DMS153 treated with DMSO at 0.1 percent for 48 hours (cell line): ENCODE measurements at regions not wholly inside any gene's neighbourhood (a gene's known extent, or its start where the extent isn't known, plus 50 kb on each side); places are given as distances from the start of the nearest gene placed in this dataset.

Experiments used
- DNase-seq: peaks from one replicate; lab custom pipeline; 2025; ENCODE audit not compliant: unreplicated experiment; lab: John Stamatoyannopoulos, UW

GRCh38 chr2:104746858-104747257, 107.1 kb upstream of the POU3F3 start:
- DNase-seq: no peak

GRCh38 chr2:104749856-104750460, 104.0 kb upstream of the POU3F3 start:
- DNase-seq: no peak

- no peak for DNase-seq
Measured at GRCh38 chr2:104752504-104752903, 101.4 kb upstream of the POU3F3 start.

- DNase-seq: no peak
Measured at GRCh38 chr2:104755026-104755878, 98.7 kb upstream of the POU3F3 start.

- DNase-seq: no peak
Measured at GRCh38 chr2:104756118-104756517, 97.8 kb upstream of the POU3F3 start.

GRCh38 chr2:104757056-104757455, 96.9 kb upstream of the POU3F3 start:
- no peak for DNase-seq

- DNase-seq: no peak
Measured at GRCh38 chr2:104758199-104758620, 95.7 kb upstream of the POU3F3 start.

GRCh38 chr2:104762031-104762430, 91.9 kb upstream of the POU3F3 start:
- DNase-seq: no peak

GRCh38 chr2:104766683-104767082, 87.2 kb upstream of the POU3F3 start:
- no peak for DNase-seq

GRCh38 chr2:104768694-104769093, 85.2 kb upstream of the POU3F3 start:
- no peak for DNase-seq

- no peak for DNase-seq
Measured at GRCh38 chr2:104769096-104769495, 84.8 kb upstream of the POU3F3 start.

- no peak for DNase-seq
Measured at GRCh38 chr2:104772996-104773395, 80.9 kb upstream of the POU3F3 start.

GRCh38 chr2:104774631-104775030, 79.3 kb upstream of the POU3F3 start:
- no peak for DNase-seq

GRCh38 chr2:104777721-104778120, 76.2 kb upstream of the POU3F3 start:
- no peak for DNase-seq

- DNase-seq: no peak
Measured at GRCh38 chr2:104781151-104781550, 72.8 kb upstream of the POU3F3 start.

GRCh38 chr2:104784264-104784663, 69.7 kb upstream of the POU3F3 start:
- no peak for DNase-seq

GRCh38 chr2:104786204-104786603, 67.7 kb upstream of the POU3F3 start:
- DNase-seq: no peak

GRCh38 chr2:104786821-104787220, 67.1 kb upstream of the POU3F3 start:
- no peak for DNase-seq

- no peak for DNase-seq
Measured at GRCh38 chr2:104787298-104788065, 66.4 kb upstream of the POU3F3 start.

GRCh38 chr2:104788742-104789455, 65.0 kb upstream of the POU3F3 start:
- DNase-seq: no peak
